CD8-positive, alpha-beta memory T cell (primary cell): ENCODE measurements at regions not wholly inside any gene's neighbourhood (a gene's known extent, or its start where the extent isn't known, plus 50 kb on each side); places are given as distances from the start of the nearest gene placed in this dataset.

Experiments used
- CTCF ChIA-PET: fragments of 350-600 bp; sonication (Branson Sonifier 250); formaldehyde crosslinking; loops from one replicate; lab custom pipeline; 2021; ENCODE audit warnings: antibody characterized with exemption; lab: Charles Lee
- POLR2A ChIA-PET: fragments of 350-600 bp; sonication (Branson Sonifier 250); formaldehyde crosslinking; loops from one replicate; lab custom pipeline; 2021; ENCODE audit warnings: antibody characterized with exemption; lab: Charles Lee
- DNase-seq, 5 donors: peaks; one replicate each; pipeline versions ENCODE4 v3.0.0 to v3.0.0-alpha.2; 2020 to 2022; ENCODE audit warnings: mixed read lengths in 1 of 5
- H3K27ac ChIP-seq: one replicate; pipeline ENCODE4 v1.7.0; 2013; ENCODE audit warnings: low read depth, mild to moderate bottlenecking, low read length, moderate library complexity
- H3K27me3 ChIP-seq: 2 replicates; pipeline ENCODE4 v1.7.0; 2013; ENCODE audit warnings: low read length, mild to moderate bottlenecking; ENCODE audit not compliant: insufficient read depth, poor library complexity, severe bottlenecking
- H3K36me3 ChIP-seq: 2 replicates; pipeline ENCODE4 v1.7.0; 2013; ENCODE audit warnings: mild to moderate bottlenecking, low read length, moderate library complexity; ENCODE audit not compliant: insufficient read depth
- H3K4me1 ChIP-seq: 2 replicates; pipeline ENCODE4 v1.7.0; 2013; ENCODE audit warnings: mild to moderate bottlenecking, low read length, moderate library complexity; ENCODE audit not compliant: insufficient read depth
- H3K4me3 ChIP-seq: 2 replicates; pipeline ENCODE4 v1.7.0; 2013; ENCODE audit warnings: mild to moderate bottlenecking, low read length
- H3K9me3 ChIP-seq: 2 replicates; pipeline ENCODE4 v1.7.0; 2013; ENCODE audit warnings: mild to moderate bottlenecking, low read length
- H3K27ac Mint-ChIP-seq, 8 donors: one replicate each; pipeline ENCODE4 v1.8.0; 2020 to 2021; ENCODE audit warnings: mixed read lengths in 8 of 8, mild to moderate bottlenecking in 6 of 8, inconsistent platforms in 3 of 8, moderate library complexity in 3 of 8
- H3K27me3 Mint-ChIP-seq, 2 donors: one replicate each; pipeline ENCODE4 v1.8.0; 2020 to 2021; ENCODE audit warnings: mixed read lengths in 2 of 2, mild to moderate bottlenecking in 1 of 2, moderate library complexity in 1 of 2
- H3K36me3 Mint-ChIP-seq, 3 donors: one replicate each; pipeline ENCODE4 v1.8.0; 2020 to 2021; ENCODE audit warnings: mixed read lengths in 3 of 3, inconsistent platforms in 1 of 3, mild to moderate bottlenecking in 1 of 3
- H3K4me1 Mint-ChIP-seq, 3 donors: one replicate each; pipeline ENCODE4 v1.8.0; 2020 to 2021; ENCODE audit warnings: mixed read lengths in 3 of 3, inconsistent platforms in 1 of 3, mild to moderate bottlenecking in 1 of 3
- H3K4me3 Mint-ChIP-seq, 7 donors: one replicate each; pipeline ENCODE4 v1.8.0; 2020 to 2021; ENCODE audit warnings: mixed read lengths in 7 of 7, mild to moderate bottlenecking in 6 of 7, moderate library complexity in 4 of 7, inconsistent platforms in 2 of 7
- H3K9me3 Mint-ChIP-seq, 5 donors: one replicate each; pipeline ENCODE4 v1.8.0; 2020 to 2022; ENCODE audit warnings: mixed read lengths in 5 of 5, mild to moderate bottlenecking in 3 of 5, moderate library complexity in 2 of 5, inconsistent platforms in 1 of 5

DNA sequence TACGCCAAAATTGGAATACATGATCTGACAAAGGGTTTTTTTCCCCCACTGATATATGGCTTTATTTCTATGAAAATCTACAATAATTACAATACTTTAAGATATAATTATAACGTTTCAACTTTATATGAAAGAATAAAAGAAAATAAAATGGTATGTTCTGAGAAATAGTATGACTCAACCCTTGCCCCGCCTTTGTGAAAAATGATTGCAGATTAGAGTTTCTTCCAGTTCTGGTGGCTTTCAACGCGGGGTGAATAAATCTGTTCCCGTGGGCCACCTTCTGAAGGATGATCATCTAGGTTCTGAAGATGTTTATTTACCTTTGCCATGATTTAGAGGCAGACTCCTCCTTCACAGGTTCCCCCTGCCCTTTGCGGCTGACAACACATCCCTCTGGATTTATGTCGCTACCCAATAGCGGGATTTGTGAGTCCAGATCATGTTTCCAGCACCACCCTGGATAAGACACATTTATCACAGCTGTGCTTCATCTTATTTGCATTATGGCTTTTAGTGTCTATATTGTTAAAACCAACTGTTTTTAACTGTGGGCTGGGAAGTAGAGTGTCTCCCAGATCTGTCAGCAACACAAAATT, 607.0 kb upstream of the KIRREL3 start:
- DNase-seq = no peak
- POLR2A ChIA-PET = no interaction called here
- Mint-ChIP-seq H3K27me3 (no peaks in the 10 kb centered on the region), H3K36me3 (no peaks in the 10 kb centered on the region), H3K9me3 (peaks cover 0 to 2% (median 0%) of the 10 kb centered on the region in 5 donors), H3K27ac (no peak overlapping the region), H3K4me3 (no peak overlapping the region), H3K4me1 (no peaks in the 10 kb centered on the region)
- H3K4me3 ChIP-seq = no peak overlapping the region
- no peak overlapping the region for H3K27ac ChIP-seq
- CTCF ChIA-PET = no interaction called here
- no peaks in the 10 kb centered on the region for H3K4me1 ChIP-seq
- H3K9me3 ChIP-seq = no peaks in the 10 kb centered on the region
- no peaks in the 10 kb centered on the region for H3K27me3 ChIP-seq
- no peaks in the 10 kb centered on the region for H3K36me3 ChIP-seq

DNA sequence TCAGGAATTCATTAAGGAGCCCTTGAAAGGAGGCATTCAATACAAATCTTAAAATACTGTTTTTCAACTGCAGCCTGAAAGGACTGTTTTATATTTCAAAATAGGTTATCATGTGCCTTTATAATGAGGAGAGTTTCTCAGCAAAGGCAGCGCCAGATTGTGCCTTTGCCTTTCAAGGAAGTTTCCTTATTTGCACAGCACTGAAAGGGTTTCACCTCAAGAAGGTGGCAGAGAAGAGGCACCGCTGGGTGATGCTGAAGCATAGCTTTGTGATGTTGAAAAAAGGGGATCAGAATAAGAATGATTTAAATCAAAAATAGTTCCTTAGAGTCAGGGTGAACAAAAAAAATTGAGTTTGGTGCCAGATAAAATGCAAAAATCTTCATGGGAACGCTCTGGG, 601.0 kb upstream of the KIRREL3 start:
- Histone ChIP-seq H3K4me3 (no peak overlapping the region), H3K27me3 (no peaks in the 10 kb centered on the region), H3K9me3 (no peaks in the 10 kb centered on the region), H3K27ac (no peak overlapping the region), H3K36me3 (no peaks in the 10 kb centered on the region), H3K4me1 (no peaks in the 10 kb centered on the region)
- H3K27ac Mint-ChIP-seq = no peak overlapping the region
- no peaks in the 10 kb centered on the region for H3K36me3 Mint-ChIP-seq
- no peaks in the 10 kb centered on the region for H3K27me3 Mint-ChIP-seq
- H3K9me3 Mint-ChIP-seq = peaks cover 0 to 2% (median 0%) of the 10 kb centered on the region in 5 donors
- no peak overlapping the region for H3K4me3 Mint-ChIP-seq
- CTCF ChIA-PET = no interaction called here
- no peaks in the 10 kb centered on the region for H3K4me1 Mint-ChIP-seq
- DNase-seq = no peak
- POLR2A ChIA-PET = no interaction called here

DNA sequence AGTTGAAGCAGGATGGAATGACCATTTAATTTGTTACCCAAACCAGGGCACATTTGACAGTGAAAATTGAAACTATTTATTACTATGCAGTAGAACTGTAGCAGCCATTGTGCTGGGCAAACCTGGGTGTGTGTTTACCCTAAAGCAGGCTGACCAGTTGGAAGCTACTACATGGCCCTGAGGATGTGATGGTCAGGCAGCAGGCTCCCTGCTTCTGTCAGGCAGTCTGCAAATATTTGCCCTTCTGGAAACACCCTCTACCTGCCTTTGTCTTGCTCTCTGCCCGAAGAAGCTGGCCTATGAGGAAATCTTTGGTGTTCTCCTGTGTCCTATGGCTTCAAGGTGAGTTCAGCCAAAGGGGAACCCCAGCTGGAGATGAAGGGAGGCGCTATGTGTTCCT, 600.1 kb upstream of the KIRREL3 start:
- no peak for DNase-seq
- Histone ChIP-seq H3K27me3 (no peaks in the 10 kb centered on the region), H3K4me3 (no peak overlapping the region), H3K27ac (no peak overlapping the region), H3K36me3 (no peaks in the 10 kb centered on the region), H3K4me1 (no peaks in the 10 kb centered on the region), H3K9me3 (no peaks in the 10 kb centered on the region)
- H3K36me3 Mint-ChIP-seq = no peaks in the 10 kb centered on the region
- peaks cover 0 to 2% (median 0%) of the 10 kb centered on the region in 5 donors for H3K9me3 Mint-ChIP-seq
- POLR2A ChIA-PET = no interaction called here
- H3K4me3 Mint-ChIP-seq = no peak overlapping the region
- no peaks in the 10 kb centered on the region for H3K27me3 Mint-ChIP-seq
- H3K4me1 Mint-ChIP-seq = no peaks in the 10 kb centered on the region
- CTCF ChIA-PET = no interaction called here
- no peak overlapping the region for H3K27ac Mint-ChIP-seq

DNA sequence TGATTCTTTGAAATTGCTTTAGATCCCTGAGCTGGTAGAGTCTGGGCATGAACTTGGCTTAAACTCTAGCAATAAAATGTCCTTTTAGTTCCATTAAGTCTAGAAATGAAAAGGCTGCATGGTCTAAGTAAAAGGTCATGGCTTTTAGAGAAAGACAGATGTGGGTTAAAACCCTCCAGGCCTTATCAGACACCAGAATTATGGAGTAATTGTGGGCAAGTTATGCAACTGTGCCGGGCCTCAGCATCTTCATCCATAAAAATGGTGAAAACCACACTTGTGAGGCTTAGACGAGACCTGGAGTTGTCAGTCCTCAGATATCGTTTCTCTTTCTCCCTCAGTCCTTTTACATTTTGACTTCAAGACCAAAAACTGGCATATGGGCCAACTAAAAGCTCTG, 597.9 kb upstream of the KIRREL3 start:
- Histone ChIP-seq H3K4me1 (no peaks in the 10 kb centered on the region), H3K9me3 (no peaks in the 10 kb centered on the region), H3K27me3 (no peaks in the 10 kb centered on the region), H3K36me3 (no peaks in the 10 kb centered on the region), H3K27ac (no peak overlapping the region), H3K4me3 (no peak overlapping the region)
- H3K36me3 Mint-ChIP-seq = no peaks in the 10 kb centered on the region
- ChIA-PET POLR2A (no interaction called here), CTCF (no interaction called here)
- H3K4me1 Mint-ChIP-seq = no peaks in the 10 kb centered on the region
- DNase-seq = no peak
- no peaks in the 10 kb centered on the region for H3K9me3 Mint-ChIP-seq
- H3K4me3 Mint-ChIP-seq = no peak overlapping the region
- H3K27ac Mint-ChIP-seq = no peak overlapping the region
- no peaks in the 10 kb centered on the region for H3K27me3 Mint-ChIP-seq

DNA sequence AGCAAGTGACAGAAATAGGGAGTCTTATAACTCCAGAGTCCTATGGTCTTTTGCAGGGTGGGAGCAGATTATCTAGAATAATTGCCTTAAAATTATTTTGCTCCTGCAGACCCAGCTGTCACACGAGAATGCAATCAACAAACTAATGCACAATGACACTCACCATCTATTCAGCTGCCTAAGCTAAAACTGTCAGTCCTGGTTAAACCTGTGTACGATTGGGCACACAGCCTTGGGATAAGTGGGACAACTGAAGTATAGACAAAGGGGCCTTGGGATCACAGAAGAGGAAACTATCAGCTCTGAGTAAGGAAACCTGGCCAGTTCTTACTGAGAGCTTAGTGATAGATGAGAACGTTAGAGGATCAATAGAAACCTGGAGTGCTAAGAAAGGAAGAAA, 595.9 kb upstream of the KIRREL3 start:
- Mint-ChIP-seq H3K4me1 (no peaks in the 10 kb centered on the region), H3K4me3 (no peak overlapping the region), H3K36me3 (no peaks in the 10 kb centered on the region), H3K9me3 (peaks cover 0 to 2% (median 0%) of the 10 kb centered on the region in 5 donors), H3K27ac (no peak overlapping the region), H3K27me3 (no peaks in the 10 kb centered on the region)
- H3K27ac ChIP-seq = no peak overlapping the region
- H3K27me3 ChIP-seq = no peaks in the 10 kb centered on the region
- no peaks in the 10 kb centered on the region for H3K9me3 ChIP-seq
- POLR2A ChIA-PET = no interaction called here
- DNase-seq = no peak
- no peaks in the 10 kb centered on the region for H3K4me1 ChIP-seq
- no peak overlapping the region for H3K4me3 ChIP-seq
- no peaks in the 10 kb centered on the region for H3K36me3 ChIP-seq
- CTCF ChIA-PET = no interaction called here

DNA sequence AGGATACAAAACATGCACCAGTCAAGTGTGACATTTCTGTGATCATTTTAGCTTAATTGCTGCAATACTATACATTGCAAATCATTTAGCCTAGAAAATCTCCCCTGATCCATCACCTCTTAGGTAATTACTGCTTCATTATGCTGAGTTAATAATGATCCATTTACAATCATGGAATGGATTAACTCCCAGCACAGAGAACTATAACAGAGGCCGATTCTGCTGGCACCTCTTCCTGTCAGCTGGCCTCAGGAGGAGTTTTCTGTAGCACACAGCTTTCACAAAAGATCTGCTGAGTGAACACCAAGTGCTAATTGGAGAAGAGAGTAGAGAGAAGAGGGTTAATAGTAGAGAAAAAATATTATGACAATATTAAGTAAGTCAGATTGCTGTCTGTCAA, 591.8 kb upstream of the KIRREL3 start:
- H3K27ac ChIP-seq = no peak overlapping the region

DNA sequence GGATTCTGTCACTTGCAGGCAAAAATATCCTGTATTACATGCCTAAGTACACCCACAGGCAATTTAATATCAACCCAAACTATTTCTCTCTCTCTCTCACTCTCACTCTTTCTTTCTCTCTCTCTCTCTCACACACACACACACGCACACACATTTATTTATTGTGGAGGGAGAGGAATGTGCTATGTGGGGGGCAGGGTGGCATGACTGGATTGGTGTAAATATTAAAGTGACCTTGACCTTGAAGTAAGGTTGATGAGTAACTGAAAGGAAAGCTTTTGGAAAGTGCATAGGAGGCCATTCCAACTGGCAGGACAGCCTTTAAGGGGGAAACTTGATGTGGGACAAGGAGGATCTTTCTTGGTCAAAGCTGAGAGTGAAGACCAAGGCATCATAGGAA, 589.7 kb upstream of the KIRREL3 start:
- CTCF ChIA-PET = no interaction called here

More for the DNA sequence above, 591.8 kb upstream of the KIRREL3 start:
- Mint-ChIP-seq H3K4me3 (no peak overlapping the region), H3K4me1 (no peaks in the 10 kb centered on the region), H3K27ac (no peak overlapping the region), H3K9me3 (peaks cover 0 to 4% (median 0%) of the 10 kb centered on the region in 5 donors), H3K27me3 (no peaks in the 10 kb centered on the region), H3K36me3 (no peaks in the 10 kb centered on the region)
- Histone ChIP-seq H3K4me3 (no peak overlapping the region), H3K27me3 (no peaks in the 10 kb centered on the region), H3K36me3 (no peaks in the 10 kb centered on the region), H3K9me3 (no peaks in the 10 kb centered on the region), H3K4me1 (no peaks in the 10 kb centered on the region)
- no peak for DNase-seq
- ChIA-PET POLR2A (no interaction called here), CTCF (no interaction called here)

DNA sequence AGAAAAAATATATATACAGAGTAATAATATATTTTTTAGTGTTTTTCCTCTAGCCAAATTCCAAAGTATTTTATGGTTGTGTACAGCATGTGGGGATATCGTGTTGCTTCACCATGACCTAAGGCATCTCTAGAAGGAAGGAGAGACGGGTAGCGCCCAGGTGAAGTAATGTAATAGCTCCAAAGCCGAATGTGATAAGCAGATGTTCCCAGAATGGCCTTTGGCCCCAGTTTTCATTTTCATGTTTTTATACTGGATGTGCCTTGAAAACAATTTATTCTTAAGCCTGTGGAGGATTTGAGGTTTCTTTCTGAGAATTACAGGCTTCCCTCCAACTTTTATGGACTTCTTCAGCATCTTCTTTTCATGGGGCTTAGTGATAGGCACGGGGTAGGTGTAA, 587.9 kb upstream of the KIRREL3 start:
- Mint-ChIP-seq H3K36me3 (no peaks in the 10 kb centered on the region), H3K4me1 (no peaks in the 10 kb centered on the region), H3K4me3 (no peak overlapping the region), H3K9me3 (peaks cover 0 to 4% (median 0%) of the 10 kb centered on the region in 5 donors), H3K27ac (no peak overlapping the region), H3K27me3 (no peaks in the 10 kb centered on the region)
- no peaks in the 10 kb centered on the region for H3K9me3 ChIP-seq
- no peaks in the 10 kb centered on the region for H3K27me3 ChIP-seq
- CTCF ChIA-PET = no interaction called here
- H3K36me3 ChIP-seq = no peaks in the 10 kb centered on the region
- no peak overlapping the region for H3K4me3 ChIP-seq
- H3K4me1 ChIP-seq = no peaks in the 10 kb centered on the region
- H3K27ac ChIP-seq = no peak overlapping the region
- POLR2A ChIA-PET = no interaction called here
- DNase-seq = no peak

More for the DNA sequence above, 589.7 kb upstream of the KIRREL3 start:
- H3K27ac ChIP-seq = no peak overlapping the region
- DNase-seq = no peak
- H3K4me1 Mint-ChIP-seq = no peaks in the 10 kb centered on the region
- H3K27me3 Mint-ChIP-seq = no peaks in the 10 kb centered on the region
- peaks cover 0 to 4% (median 0%) of the 10 kb centered on the region in 5 donors for H3K9me3 Mint-ChIP-seq
- no peaks in the 10 kb centered on the region for H3K36me3 Mint-ChIP-seq
- H3K27me3 ChIP-seq = no peaks in the 10 kb centered on the region
- no peaks in the 10 kb centered on the region for H3K4me1 ChIP-seq
- no peak overlapping the region for H3K4me3 Mint-ChIP-seq
- no peak overlapping the region for H3K27ac Mint-ChIP-seq
- H3K4me3 ChIP-seq = no peak overlapping the region
- POLR2A ChIA-PET = no interaction called here
- H3K36me3 ChIP-seq = no peaks in the 10 kb centered on the region
- H3K9me3 ChIP-seq = no peaks in the 10 kb centered on the region

DNA sequence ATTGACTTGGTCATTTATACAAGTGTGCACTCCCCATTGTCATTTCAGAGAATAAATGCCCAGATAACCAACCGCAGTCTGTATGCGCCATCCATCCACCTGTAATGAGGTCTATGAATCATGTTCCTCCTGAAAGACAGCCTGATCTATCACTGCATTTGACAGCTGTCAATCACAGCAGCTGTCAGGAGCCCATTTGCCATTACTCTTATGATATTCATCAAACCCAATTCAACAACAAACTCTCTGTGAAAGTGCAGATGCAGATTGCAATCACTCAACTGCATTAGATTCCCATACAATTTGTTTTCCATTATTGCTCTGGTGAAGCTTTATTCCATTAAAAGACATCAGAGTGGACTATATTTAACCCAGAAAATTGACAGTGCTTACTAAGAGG, 586.9 kb upstream of the KIRREL3 start:
- H3K27ac Mint-ChIP-seq = no peak overlapping the region
- Histone ChIP-seq H3K27me3 (no peaks in the 10 kb centered on the region), H3K4me3 (no peak overlapping the region), H3K27ac (no peak overlapping the region), H3K4me1 (no peaks in the 10 kb centered on the region), H3K9me3 (no peaks in the 10 kb centered on the region), H3K36me3 (no peaks in the 10 kb centered on the region)
- no peaks in the 10 kb centered on the region for H3K27me3 Mint-ChIP-seq
- no peak overlapping the region for H3K4me3 Mint-ChIP-seq
- ChIA-PET CTCF (no interaction called here), POLR2A (no interaction called here)
- no peak for DNase-seq
- peaks cover 0 to 4% (median 0%) of the 10 kb centered on the region in 5 donors for H3K9me3 Mint-ChIP-seq
- H3K4me1 Mint-ChIP-seq = no peaks in the 10 kb centered on the region
- no peaks in the 10 kb centered on the region for H3K36me3 Mint-ChIP-seq
